ENCODE measurements at regions not wholly inside any gene's neighbourhood (a gene's known extent, or its start where the extent isn't known, plus 50 kb on each side); places are given as distances from the start of the nearest gene placed in this dataset.

DNA sequence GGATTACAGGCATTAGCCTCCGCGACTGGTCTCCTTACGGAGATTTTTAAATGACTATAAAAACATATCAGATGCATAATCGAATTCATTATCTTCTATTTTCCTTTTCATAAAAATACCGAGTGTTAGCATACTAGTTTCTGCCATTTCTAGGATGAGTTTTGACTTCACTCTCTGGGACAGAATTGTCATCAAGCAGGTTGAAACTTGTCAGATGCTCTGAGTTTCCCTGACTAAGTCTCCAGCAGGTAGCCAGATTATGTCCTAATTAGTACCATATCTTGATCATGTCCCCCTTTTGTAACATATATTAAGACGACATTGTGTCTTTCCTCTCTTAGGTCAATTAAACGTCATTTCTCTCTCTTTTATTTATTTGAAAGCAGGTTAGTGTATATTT is 103.5 kb upstream of the RASSF8 start:
- TF ChIP-seq, protein P1, sequence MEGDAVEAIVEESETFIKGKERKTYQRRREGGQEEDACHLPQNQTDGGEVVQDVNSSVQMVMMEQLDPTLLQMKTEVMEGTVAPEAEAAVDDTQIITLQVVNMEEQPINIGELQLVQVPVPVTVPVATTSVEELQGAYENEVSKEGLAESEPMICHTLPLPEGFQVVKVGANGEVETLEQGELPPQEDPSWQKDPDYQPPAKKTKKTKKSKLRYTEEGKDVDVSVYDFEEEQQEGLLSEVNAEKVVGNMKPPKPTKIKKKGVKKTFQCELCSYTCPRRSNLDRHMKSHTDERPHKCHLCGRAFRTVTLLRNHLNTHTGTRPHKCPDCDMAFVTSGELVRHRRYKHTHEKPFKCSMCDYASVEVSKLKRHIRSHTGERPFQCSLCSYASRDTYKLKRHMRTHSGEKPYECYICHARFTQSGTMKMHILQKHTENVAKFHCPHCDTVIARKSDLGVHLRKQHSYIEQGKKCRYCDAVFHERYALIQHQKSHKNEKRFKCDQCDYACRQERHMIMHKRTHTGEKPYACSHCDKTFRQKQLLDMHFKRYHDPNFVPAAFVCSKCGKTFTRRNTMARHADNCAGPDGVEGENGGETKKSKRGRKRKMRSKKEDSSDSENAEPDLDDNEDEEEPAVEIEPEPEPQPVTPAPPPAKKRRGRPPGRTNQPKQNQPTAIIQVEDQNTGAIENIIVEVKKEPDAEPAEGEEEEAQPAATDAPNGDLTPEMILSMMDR (IDR thresholded peaks at IDR 0.05): no peak
- TF ChIP-seq POLR2AphosphoS5 (IDR thresholded peaks at IDR 0.05; ENCODE audit: insufficient read depth in 1 of 2, low read depth in 1 of 2) (no peak), POLR2A (IDR thresholded peaks at IDR 0.05) (no peak)
